ENCODE measurements at regions not wholly inside any gene's neighbourhood (a gene's known extent, or its start where the extent isn't known, plus 50 kb on each side); places are given as distances from the start of the nearest gene placed in this dataset.

DNA sequence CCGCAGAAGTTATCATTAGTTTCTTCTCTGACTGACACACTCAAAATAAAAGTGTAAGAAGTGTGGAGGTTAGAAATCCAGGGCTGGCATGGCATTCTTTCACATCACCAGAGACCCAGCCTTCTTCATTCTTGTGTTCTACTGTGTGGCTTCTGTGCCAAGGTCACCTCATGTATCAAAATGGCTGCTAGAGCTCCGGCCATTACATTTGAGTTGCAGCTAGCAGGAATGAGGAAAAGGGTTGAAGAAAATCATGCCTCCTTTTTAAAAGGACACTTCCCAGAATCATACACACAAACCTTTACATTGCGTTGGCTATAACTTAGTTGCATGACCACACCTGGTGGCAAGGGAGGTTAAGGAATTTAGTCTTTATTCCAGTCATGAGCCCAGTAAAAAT, 345.6 kb upstream of the PROK2 start:
- TF ChIP-seq POLR2A (IDR thresholded peaks at IDR 0.05; ENCODE audit: low read depth) (no peak), POLR2AphosphoS5 (IDR thresholded peaks at IDR 0.05) (no peak)
- TF ChIP-seq, protein P1, sequence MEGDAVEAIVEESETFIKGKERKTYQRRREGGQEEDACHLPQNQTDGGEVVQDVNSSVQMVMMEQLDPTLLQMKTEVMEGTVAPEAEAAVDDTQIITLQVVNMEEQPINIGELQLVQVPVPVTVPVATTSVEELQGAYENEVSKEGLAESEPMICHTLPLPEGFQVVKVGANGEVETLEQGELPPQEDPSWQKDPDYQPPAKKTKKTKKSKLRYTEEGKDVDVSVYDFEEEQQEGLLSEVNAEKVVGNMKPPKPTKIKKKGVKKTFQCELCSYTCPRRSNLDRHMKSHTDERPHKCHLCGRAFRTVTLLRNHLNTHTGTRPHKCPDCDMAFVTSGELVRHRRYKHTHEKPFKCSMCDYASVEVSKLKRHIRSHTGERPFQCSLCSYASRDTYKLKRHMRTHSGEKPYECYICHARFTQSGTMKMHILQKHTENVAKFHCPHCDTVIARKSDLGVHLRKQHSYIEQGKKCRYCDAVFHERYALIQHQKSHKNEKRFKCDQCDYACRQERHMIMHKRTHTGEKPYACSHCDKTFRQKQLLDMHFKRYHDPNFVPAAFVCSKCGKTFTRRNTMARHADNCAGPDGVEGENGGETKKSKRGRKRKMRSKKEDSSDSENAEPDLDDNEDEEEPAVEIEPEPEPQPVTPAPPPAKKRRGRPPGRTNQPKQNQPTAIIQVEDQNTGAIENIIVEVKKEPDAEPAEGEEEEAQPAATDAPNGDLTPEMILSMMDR (IDR thresholded peaks at IDR 0.05): no peak

Data from esophagus muscularis mucosa (tissue), 3 donors.